GM19351 (cell line): ENCODE measurements at regions not wholly inside any gene's neighbourhood (a gene's known extent, or its start where the extent isn't known, plus 50 kb on each side); places are given as distances from the start of the nearest gene placed in this dataset.
"Not testable (repeated sequence)": the region's sequence is repeated elsewhere in the genome, so short reads cannot be mapped to it uniquely, and the experiment has no call there.

Experiments used
- ATAC-seq: cut with Tn5 transposase; IDR thresholded peaks from one replicate; pipeline ENCODE4 v1.9.1; 2021; ENCODE audit warnings: mild to moderate bottlenecking, moderate library complexity; ENCODE audit not compliant: unreplicated experiment

- ATAC-seq = no peak
Observed at GRCh38 chr5:174532455-174533453, 191.6 kb upstream of the MSX2 start.

GRCh38 chr5:174533751-174534241, 190.6 kb upstream of the MSX2 start:
- ATAC-seq = no peak

GRCh38 chr5:174535669-174536068, 188.7 kb upstream of the MSX2 start:
- no peak for ATAC-seq

DNA sequence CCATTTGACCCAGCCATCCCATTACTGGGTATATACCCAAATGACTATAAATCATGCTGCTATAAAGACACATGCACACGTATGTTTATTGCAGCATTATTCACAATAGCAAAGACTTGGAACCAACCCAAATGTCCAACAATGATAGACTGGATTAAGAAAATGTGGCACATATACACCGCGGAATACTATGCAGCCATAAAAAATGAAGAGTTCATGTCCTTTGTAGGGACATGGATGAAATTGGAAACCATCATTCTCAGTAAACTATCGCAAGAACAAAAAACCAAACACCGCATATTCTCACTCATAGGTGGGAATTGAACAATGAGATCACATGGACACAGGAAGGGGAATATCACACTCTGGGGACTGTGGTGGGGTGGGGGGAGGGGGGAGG, 184.6 kb upstream of the MSX2 start:
- ATAC-seq = not testable (repeated sequence)

DNA sequence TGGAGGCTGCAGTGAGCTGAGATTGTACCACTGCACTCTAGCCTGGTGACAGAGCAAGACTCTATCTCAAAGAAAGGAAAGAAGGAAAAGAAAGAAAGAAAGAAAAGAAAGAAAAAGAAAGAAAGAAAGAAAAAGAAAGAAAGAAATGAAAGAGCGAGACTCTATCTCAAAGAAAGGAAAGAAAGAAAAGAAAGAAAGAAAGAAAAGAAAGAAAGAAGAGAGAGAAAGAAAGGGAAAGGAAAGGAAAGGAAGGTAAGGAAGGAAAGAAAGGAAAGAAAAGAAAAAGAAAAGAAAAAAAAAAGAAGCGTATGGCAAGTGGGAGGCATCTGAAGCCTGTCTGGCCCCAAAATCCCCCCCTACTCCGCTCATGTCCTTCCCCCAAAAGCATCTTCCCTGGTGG, 182.3 kb upstream of the MSX2 start:
- no peak for ATAC-seq

- no peak for ATAC-seq
Observed at GRCh38 chr5:174542471-174542870, 181.9 kb upstream of the MSX2 start.

DNA sequence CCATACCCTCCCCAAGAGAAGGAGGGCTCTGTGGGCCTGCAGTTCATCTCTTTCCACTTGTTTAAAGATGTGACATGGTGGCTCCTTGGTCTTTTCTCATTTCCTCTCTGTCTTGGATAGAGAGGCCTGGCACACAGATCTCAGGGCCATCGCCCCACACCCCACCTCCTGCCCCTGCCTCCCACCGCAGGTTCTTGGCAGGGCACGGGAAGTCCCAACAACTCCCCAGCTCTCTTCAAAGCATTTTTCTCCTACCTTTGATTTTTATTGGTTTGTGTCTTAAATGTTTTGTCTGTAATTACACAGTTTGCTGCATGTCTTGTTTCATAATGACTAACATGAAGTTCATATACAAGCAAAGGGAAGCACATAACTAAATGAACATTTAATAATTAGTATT, 178.5 kb upstream of the MSX2 start:
- no peak for ATAC-seq

- no peak for ATAC-seq
Observed at GRCh38 chr5:174547814-174548213, 176.6 kb upstream of the MSX2 start.

GRCh38 chr5:174549254-174549653, 175.1 kb upstream of the MSX2 start:
- no peak for ATAC-seq

DNA sequence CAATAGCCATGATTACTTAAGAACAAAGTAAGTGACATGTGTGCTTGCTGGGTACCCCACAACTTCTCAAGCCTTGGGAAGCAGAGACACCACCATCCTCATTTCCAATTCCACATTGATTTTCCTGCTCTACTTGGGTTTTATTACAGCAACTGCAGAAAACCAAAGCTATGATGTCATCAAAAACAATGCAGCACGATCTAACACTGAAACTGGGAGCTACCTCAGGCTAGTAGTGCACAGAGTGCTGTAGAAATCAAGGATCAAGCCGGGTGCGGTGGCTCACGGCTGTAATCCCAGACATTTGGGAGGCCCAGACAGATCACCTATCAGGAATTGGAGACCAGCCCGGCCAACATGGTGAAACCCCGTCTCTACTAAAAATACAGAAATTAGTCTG, 174.4 kb upstream of the MSX2 start:
- ATAC-seq = no peak

- ATAC-seq = no peak
Observed at GRCh38 chr5:174552428-174552827, 172.0 kb upstream of the MSX2 start.

DNA sequence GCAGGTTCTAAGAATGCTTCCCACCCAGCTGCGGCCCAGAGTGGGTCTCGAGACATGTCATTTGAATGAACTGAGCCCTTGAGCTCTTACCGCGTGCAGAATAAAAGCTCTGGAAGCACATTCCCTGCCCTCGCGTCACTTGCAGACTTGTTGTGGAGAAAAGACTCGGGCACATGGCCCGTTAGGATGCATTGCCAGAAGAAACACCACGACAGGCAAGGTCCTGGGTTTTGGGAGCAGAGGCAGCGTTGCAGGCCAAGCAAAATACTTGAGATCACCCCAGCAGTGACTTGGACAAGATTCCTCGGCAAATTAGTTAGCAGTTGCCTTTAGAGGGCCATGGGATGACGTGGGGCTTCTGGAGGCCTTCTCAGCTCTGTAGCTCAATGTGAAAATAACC, 170.8 kb upstream of the MSX2 start:
- no peak for ATAC-seq

DNA sequence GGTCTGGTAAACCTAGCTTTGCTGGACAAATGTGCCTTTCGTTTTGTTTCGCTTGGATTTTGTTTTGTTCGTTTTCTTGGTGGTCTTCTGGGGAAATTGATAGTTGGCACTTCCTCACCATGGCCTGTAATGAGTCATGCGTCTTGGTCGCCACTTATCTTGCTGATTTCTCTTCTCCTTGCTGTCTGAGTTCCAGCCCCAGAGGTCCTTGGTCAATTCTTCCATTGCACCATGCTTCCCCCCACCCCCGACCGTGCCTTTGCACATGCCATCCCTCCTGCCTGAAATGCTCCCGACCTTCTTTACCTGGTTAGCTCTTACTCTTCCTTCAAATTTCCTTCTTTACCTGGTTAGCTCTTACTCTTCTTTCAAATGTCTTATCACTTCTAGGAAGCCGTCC, 168.7 kb upstream of the MSX2 start:
- ATAC-seq = no peak

DNA sequence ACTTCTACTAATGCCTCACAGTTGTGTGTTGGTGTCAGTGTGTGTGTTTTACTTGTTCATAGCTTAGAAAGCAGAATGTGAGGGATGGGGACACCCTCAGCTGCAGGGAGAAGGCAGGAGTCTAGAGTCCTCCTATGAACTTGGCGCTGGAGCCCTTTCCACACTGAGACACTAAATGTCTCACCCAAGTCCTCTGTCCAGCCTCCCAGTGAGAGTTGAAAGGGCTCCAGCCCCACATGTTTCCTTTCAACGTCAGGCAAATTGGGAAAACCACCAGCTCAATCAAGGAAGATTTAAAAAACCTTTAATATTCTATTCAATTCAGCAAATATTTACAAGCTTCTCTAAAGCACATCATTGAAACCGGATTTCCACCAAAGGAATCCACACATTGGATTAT, 167.6 kb upstream of the MSX2 start:
- no peak for ATAC-seq

GRCh38 chr5:174558190-174558589, 166.2 kb upstream of the MSX2 start:
- ATAC-seq = no peak

- ATAC-seq = no peak
Observed at GRCh38 chr5:174559141-174559540, 165.2 kb upstream of the MSX2 start.

- ATAC-seq = no peak
Observed at GRCh38 chr5:174559566-174560090, 164.8 kb upstream of the MSX2 start.

DNA sequence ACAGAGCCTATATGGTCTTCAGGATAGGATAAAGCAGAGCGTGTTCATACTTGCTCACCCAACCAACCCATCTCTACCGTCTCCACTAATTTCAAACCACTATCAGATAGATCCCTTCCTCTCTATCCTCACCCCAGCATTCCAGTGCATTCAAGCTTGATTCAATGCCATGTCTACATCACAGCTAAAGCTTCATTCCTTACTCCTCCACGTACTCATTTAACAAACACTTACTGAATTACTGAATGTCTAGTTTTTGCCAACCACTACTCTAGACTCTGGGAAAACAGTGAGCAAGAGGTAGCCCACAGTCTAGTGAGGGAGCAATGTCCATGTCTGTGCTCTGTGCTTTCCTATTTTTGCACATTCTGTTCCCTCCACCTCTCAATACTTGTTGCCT, 163.5 kb upstream of the MSX2 start:
- no peak for ATAC-seq

GRCh38 chr5:174563040-174563439, 161.3 kb upstream of the MSX2 start:
- ATAC-seq = not testable (repeated sequence)

DNA sequence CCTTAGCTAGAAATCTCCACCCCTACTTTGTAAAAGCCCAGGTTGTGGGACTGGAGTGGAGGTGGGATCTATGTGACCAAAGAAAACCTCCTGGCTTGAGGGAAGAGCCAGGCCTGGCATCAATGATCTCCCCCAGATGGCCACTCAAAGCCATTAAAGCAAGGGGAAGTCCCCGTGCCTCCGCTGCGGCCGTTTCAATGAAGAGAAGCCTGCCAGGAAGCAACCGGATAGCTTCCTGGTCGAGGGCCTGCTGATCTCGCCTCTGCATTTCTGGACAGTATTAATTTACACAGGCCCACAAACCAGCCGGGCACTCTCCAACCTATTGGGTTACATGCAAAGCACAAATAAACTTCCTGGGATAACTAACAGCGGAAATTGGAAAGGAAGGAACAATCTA, 160.5 kb upstream of the MSX2 start:
- no peak for ATAC-seq

- ATAC-seq = no peak
Observed at GRCh38 chr5:174567506-174568141, 156.8 kb upstream of the MSX2 start.

GRCh38 chr5:174570662-174571061, 153.7 kb upstream of the MSX2 start:
- ATAC-seq = no peak
